Lower leg skin (tissue), 4 donors: ENCODE measurements at regions not wholly inside any gene's neighbourhood (a gene's known extent, or its start where the extent isn't known, plus 50 kb on each side); places are given as distances from the start of the nearest gene placed in this dataset.

Source experiments
- DNase-seq, 2 donors: peaks; one replicate each; pipeline ENCODE4 v3.0.0-alpha.2; 2019; ENCODE audit warnings: low spot score in 2 of 2
- H3K4me3 ChIP-seq: fragments of 200-600 bp; sonication (generic); 2 replicates; pipeline ENCODE4 v1.5.1; 2017; ENCODE audit warnings: mild to moderate bottlenecking, low read depth; ENCODE audit not compliant: poor library complexity, severe bottlenecking
- CTCF ChIP-seq, 3 donors: fragments of 450-650 bp; IDR thresholded peaks; one replicate each; pipeline ENCODE4 v1.5.1; 2016; ENCODE audit warnings: antibody characterized with exemption in 3 of 3, mild to moderate bottlenecking in 3 of 3, moderate library complexity in 2 of 3
- POLR2A ChIP-seq, 2 donors: fragments of 450-650 bp; IDR thresholded peaks; one replicate each; pipeline ENCODE4 v1.6.1; 2016 to 2017; ENCODE audit warnings: antibody characterized with exemption in 2 of 2, mild to moderate bottlenecking in 1 of 2, moderate library complexity in 1 of 2
- WGBS, 2 donors: methylation state at CpG; one replicate each; pipeline ENCODE4 v1.1.5; 2018; 5-methylcytosine and 5-hydroxymethylcytosine counted together
- intact Hi-C: fragments of 100-400 bp; cut with DNase I; formaldehyde crosslinking; loops from one replicate; pipeline ENCODE4 v1.15.0; 2023; ENCODE audit warnings: low total_unique reads

GRCh38 chr20:54706581-54706980 is 231.2 kb downstream of the DOK5 start:
- WGBS, 2 donors = 69 to 72% methylated on average over 4 of the region's 4 CpGs
- TF ChIP-seq CTCF (IDR thresholded peaks at IDR 0.05) = no peak
- TF ChIP-seq POLR2A (IDR thresholded peaks at IDR 0.05) = no peak
- DNase-seq = no peak
- intact Hi-C loops = no loop called here
- H3K4me3 ChIP-seq = no peak overlapping the region

- DNase-seq = no peak
- no peak for TF ChIP-seq POLR2A (IDR thresholded peaks at IDR 0.05)
- TF ChIP-seq CTCF (IDR thresholded peaks at IDR 0.05) = no peak
- no peak overlapping the region for H3K4me3 ChIP-seq
- 90 to 96% methylated on average over 6 of the region's 6 CpGs for WGBS, 2 donors
- intact Hi-C loops = no loop called here
These were observed 228.7 kb downstream of the DOK5 start for GRCh38 chr20:54704032-54704635.
